ENCODE measurements at regions not wholly inside any gene's neighbourhood (a gene's known extent, or its start where the extent isn't known, plus 50 kb on each side); places are given as distances from the start of the nearest gene placed in this dataset.

DNA sequence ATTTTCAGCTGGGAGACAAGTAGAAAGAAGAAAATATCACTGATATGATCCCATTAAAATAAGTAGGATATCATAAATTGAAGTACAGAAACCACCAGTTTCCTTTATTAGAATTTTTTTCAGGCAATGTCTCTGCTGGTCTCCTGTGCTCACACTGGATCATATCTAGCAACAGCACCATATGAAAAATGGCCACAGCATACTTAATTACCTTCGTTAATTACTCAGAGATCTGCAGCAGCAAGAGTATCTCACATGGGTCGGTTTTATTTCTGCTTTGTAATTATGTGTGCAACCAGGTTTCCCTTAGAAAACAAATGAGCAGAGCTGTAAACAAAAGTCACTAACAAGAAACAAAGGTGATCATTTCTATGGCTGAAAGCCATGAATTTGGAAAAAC, 287.9 kb downstream of the LRRIQ3 start:
- Mint-ChIP-seq H3K9me3 (ENCODE audit: insufficient read depth) (peaks cover 5% of the 10 kb centered on the region), H3K4me1 (no peaks in the 10 kb centered on the region), H3K27ac (no peak overlapping the region), H3K27me3 (no peaks in the 10 kb centered on the region), H3K4me3 (no peak overlapping the region)
- peaks cover 0 to 2% (median 0%) of the 10 kb centered on the region in 3 donors for H3K9me3 ChIP-seq (ENCODE audit: control extremely low read depth in 1 of 3, control insufficient read depth in 2 of 3, insufficient read depth in 1 of 3, low read length in 2 of 3)
- no CpG with 5 or more reads among the region's 2 CpGs for WGBS (ENCODE audit: insufficient coverage)
- H3K36me3 ChIP-seq (replicated peaks in 1 of 2; ENCODE audit: control extremely low read depth in 1 of 2, control insufficient read depth in 1 of 2, extremely low read depth in 1 of 2, insufficient read depth in 2 of 2, low read length in 1 of 2), result no peaks in the 10 kb centered on the region
- TF ChIP-seq, protein P1, sequence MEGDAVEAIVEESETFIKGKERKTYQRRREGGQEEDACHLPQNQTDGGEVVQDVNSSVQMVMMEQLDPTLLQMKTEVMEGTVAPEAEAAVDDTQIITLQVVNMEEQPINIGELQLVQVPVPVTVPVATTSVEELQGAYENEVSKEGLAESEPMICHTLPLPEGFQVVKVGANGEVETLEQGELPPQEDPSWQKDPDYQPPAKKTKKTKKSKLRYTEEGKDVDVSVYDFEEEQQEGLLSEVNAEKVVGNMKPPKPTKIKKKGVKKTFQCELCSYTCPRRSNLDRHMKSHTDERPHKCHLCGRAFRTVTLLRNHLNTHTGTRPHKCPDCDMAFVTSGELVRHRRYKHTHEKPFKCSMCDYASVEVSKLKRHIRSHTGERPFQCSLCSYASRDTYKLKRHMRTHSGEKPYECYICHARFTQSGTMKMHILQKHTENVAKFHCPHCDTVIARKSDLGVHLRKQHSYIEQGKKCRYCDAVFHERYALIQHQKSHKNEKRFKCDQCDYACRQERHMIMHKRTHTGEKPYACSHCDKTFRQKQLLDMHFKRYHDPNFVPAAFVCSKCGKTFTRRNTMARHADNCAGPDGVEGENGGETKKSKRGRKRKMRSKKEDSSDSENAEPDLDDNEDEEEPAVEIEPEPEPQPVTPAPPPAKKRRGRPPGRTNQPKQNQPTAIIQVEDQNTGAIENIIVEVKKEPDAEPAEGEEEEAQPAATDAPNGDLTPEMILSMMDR (IDR thresholded peaks at IDR 0.05), result no peak
- TF ChIP-seq EZH2 (IDR thresholded peaks at IDR 0.05; ENCODE audit: borderline replicate concordance, insufficient read depth, low read depth, low read length, poor library complexity, severe bottlenecking), result no peak
- POLR2A ChIA-PET, result no interaction called here
- H3K4me1 ChIP-seq (ENCODE audit: control insufficient read depth in 2 of 2, insufficient read depth in 2 of 2, low read length in 2 of 2), result no peaks in the 10 kb centered on the region
- H3K4me3 ChIP-seq (ENCODE audit: control extremely low read depth in 1 of 5, extremely low read depth in 1 of 5, insufficient read depth in 1 of 5, low read depth in 2 of 5, low read length in 4 of 5), result no peak overlapping the region
- intact Hi-C loops (cut with micrococcal nuclease), result no loop called here
- no peaks in the 10 kb centered on the region for H3K79me2 ChIP-seq (ENCODE audit: control insufficient read depth, insufficient read depth, low read length)
- no peak overlapping the region for H3K4me2 ChIP-seq (replicated peaks; ENCODE audit: low read depth, low read length, poor library complexity, severe bottlenecking)
- DNase-seq (no peak), ATAC-seq (ENCODE audit: low read depth) (no peak)
- H3K9ac ChIP-seq (ENCODE audit: low read length), result no peak overlapping the region
- H4K20me1 ChIP-seq (ENCODE audit: control insufficient read depth, insufficient read depth, low read length, poor library complexity, severe bottlenecking), result no peaks in the 10 kb centered on the region
- CTCF ChIA-PET, result no interaction called here
- H3K27ac ChIP-seq (ENCODE audit: low read length in 2 of 2), result no peak overlapping the region
- no peak overlapping the region for H2AFZ ChIP-seq (ENCODE audit: insufficient read depth, low read depth, low read length, poor library complexity, severe bottlenecking)
- no peaks in the 10 kb centered on the region for H3K27me3 ChIP-seq (replicated peaks in 1 of 4; ENCODE audit: control extremely low read depth in 1 of 4, control insufficient read depth in 3 of 4, insufficient read depth in 4 of 4, low read length in 3 of 4)

DNA sequence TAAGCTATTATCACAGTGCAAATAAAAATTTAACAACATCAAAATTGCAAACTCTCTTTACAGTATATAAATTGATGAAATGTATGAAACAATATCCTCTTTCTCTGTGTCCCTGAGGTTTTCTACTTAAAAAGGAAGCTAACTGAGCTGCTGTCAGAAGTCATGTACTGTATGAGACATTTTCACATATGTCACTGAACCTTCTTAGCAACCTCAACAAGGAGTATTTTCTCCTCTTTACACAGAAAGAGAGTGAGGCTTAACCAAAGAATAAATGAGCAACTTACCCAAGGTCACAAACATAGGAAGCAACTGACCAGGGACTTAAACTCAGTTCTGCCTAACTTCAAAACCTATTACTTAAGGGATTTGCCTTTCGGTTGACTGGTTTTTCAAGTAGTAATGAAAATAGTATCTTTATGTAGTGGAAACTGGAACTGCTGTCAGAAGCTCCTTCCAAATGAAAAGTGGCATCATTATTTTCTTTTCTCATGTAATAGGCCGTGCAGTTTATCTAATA, 288.9 kb downstream of the LRRIQ3 start:
- Mint-ChIP-seq H3K9me3 (ENCODE audit: insufficient read depth) (peaks cover 5% of the 10 kb centered on the region), H3K27ac (no peak overlapping the region), H3K27me3 (no peaks in the 10 kb centered on the region), H3K4me3 (no peak overlapping the region), H3K4me1 (no peaks in the 10 kb centered on the region)
- Histone ChIP-seq H3K4me1 (ENCODE audit: control insufficient read depth in 2 of 2, insufficient read depth in 2 of 2, low read length in 2 of 2) (no peaks in the 10 kb centered on the region), H3K4me3 (ENCODE audit: control extremely low read depth in 1 of 5, extremely low read depth in 1 of 5, insufficient read depth in 1 of 5, low read depth in 2 of 5, low read length in 4 of 5) (no peak overlapping the region), H3K36me3 (replicated peaks in 1 of 2; ENCODE audit: control extremely low read depth in 1 of 2, control insufficient read depth in 1 of 2, extremely low read depth in 1 of 2, insufficient read depth in 2 of 2, low read length in 1 of 2) (no peaks in the 10 kb centered on the region), H2AFZ (ENCODE audit: insufficient read depth, low read depth, low read length, poor library complexity, severe bottlenecking) (no peak overlapping the region), H3K4me2 (replicated peaks; ENCODE audit: low read depth, low read length, poor library complexity, severe bottlenecking) (no peak overlapping the region), H3K27ac (ENCODE audit: low read length in 2 of 2) (no peak overlapping the region), H3K27me3 (replicated peaks in 1 of 4; ENCODE audit: control extremely low read depth in 1 of 4, control insufficient read depth in 3 of 4, insufficient read depth in 4 of 4, low read length in 3 of 4) (no peaks in the 10 kb centered on the region), H3K9ac (ENCODE audit: low read length) (no peak overlapping the region), H3K79me2 (ENCODE audit: control insufficient read depth, insufficient read depth, low read length) (no peaks in the 10 kb centered on the region), H4K20me1 (ENCODE audit: control insufficient read depth, insufficient read depth, low read length, poor library complexity, severe bottlenecking) (no peaks in the 10 kb centered on the region), H3K9me3 (ENCODE audit: control extremely low read depth in 1 of 3, control insufficient read depth in 2 of 3, insufficient read depth in 1 of 3, low read length in 2 of 3) (peaks cover 0 to 2% (median 0%) of the 10 kb centered on the region in 3 donors)
- ChIA-PET CTCF (no interaction called here), POLR2A (no interaction called here)
- ATAC-seq (ENCODE audit: low read depth) (no peak), DNase-seq (no peak)
- intact Hi-C loops (cut with micrococcal nuclease), result no loop called here
- TF ChIP-seq EZH2 (IDR thresholded peaks at IDR 0.05; ENCODE audit: borderline replicate concordance, insufficient read depth, low read depth, low read length, poor library complexity, severe bottlenecking), result no peak
- TF ChIP-seq, protein P1 (IDR thresholded peaks at IDR 0.05), result no peak
- no CpG with 5 or more reads among the region's 2 CpGs for WGBS (ENCODE audit: insufficient coverage)

All from B cell (primary cell).